Esophagus muscularis mucosa (tissue), 4 donors: ENCODE measurements at regions not wholly inside any gene's neighbourhood (a gene's known extent, or its start where the extent isn't known, plus 50 kb on each side); places are given as distances from the start of the nearest gene placed in this dataset.

Source experiments
- DNase-seq: peaks from one replicate; pipeline ENCODE4 v3.0.0-alpha.2; 2017; ENCODE audit errors: extremely low spot score
- H3K27ac ChIP-seq, 4 donors: fragments of 200-600 bp; sonication (generic); replicated peaks in 1 of 4; 1 replicate in 3 of 4; 2 replicates in 1 of 4; pipeline ENCODE4 v1.5.1; 2016 to 2019; ENCODE audit warnings: mild to moderate bottlenecking in 1 of 4
- H3K27me3 ChIP-seq, 4 donors: fragments of 200-600 bp; sonication (generic); one replicate each; pipeline versions ENCODE4 v1.5.1 to v1.6.0; 2016 to 2019
- H3K36me3 ChIP-seq, 4 donors: fragments of 200-600 bp; sonication (generic); one replicate each; pipeline ENCODE4 v1.5.1; 2016 to 2019
- H3K4me1 ChIP-seq, 4 donors: fragments of 200-600 bp; sonication (generic); one replicate each; pipeline ENCODE4 v1.5.1; 2016 to 2019
- H3K4me3 ChIP-seq, 4 donors: fragments of 200-600 bp; sonication (generic); 1 replicate in 2 of 4; 2 replicates in 2 of 4; pipeline ENCODE4 v1.5.1; 2016 to 2019; ENCODE audit warnings: mild to moderate bottlenecking in 4 of 4, moderate library complexity in 1 of 4
- H3K9me3 ChIP-seq, 4 donors: fragments of 200-600 bp; sonication (generic); 1 replicate in 3 of 4; 2 replicates in 1 of 4; pipeline ENCODE4 v1.5.1; 2016 to 2019
- CTCF ChIP-seq, 3 experiments: fragments of 200-600 bp in 2 of 3; fragments of 450-650 bp in 1 of 3; sonication (generic) in 2 of 3; IDR thresholded peaks; one replicate each; pipeline ENCODE4 v1.5.1; 2017 to 2019; ENCODE audit warnings: antibody characterized with exemption in 3 of 3, mild to moderate bottlenecking in 2 of 3, moderate library complexity in 1 of 3
- EP300 ChIP-seq: sonication (generic); formaldehyde crosslinking; IDR thresholded peaks from one replicate; pipeline ENCODE4 v1.6.1; 2017; ENCODE audit warnings: antibody characterized with exemption
- POLR2A ChIP-seq: fragments of 450-650 bp; IDR thresholded peaks from one replicate; pipeline ENCODE4 v1.6.1; 2017; ENCODE audit warnings: antibody characterized with exemption, moderate library complexity, mild to moderate bottlenecking, low read depth
- POLR2AphosphoS5 ChIP-seq, 2 donors: sonication (generic); formaldehyde crosslinking; IDR thresholded peaks; one replicate each; pipeline ENCODE4 v1.6.1; 2017; ENCODE audit warnings: antibody characterized with exemption in 2 of 2
- WGBS: methylation state at CpG from one replicate; pipeline ENCODE4 v1.1.5; 2018; 5-methylcytosine and 5-hydroxymethylcytosine counted together
- intact Hi-C: fragments of 100-400 bp; cut with DNase I; formaldehyde crosslinking; loops from one replicate; pipeline ENCODE4 v1.15.1; 2023

DNA sequence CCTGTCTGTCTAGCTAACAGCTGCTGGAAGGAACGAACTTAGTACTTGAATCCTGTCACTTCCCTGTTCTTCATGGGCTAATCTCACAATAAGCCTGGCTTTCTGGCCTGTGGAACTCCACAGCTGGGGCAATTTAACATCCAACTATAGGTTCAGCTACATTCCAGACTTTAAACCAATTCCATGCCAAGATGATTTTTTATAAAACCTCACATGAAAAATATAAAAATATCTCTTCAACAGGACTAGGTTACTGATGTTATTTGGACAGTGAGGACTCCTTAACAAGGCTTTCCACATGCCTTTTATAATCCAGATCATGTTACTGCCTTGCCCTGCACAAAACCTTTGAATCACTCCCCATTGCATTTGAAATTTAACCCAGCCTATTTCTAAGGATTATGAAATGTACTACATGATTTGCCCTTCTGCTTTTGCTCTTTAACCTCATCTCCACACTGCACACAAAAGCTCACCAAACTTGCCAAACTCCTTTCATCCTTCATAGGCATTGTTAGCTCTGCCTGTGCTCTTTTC is 863.2 kb upstream of the CHAC2 start:
- Histone ChIP-seq H3K9me3 (peaks cover 0 to 4% (median 0%) of the 10 kb centered on the region in 4 donors), H3K27ac (no peak overlapping the region), H3K36me3 (no peaks in the 10 kb centered on the region), H3K27me3 (no peaks in the 10 kb centered on the region), H3K4me1 (no peaks in the 10 kb centered on the region), H3K4me3 (no peak overlapping the region)
- no peak for TF ChIP-seq POLR2A
- TF ChIP-seq CTCF (IDR thresholded peaks at IDR 0.05), result no peak
- no peak for TF ChIP-seq EP300
- no peak for TF ChIP-seq POLR2AphosphoS5 (IDR thresholded peaks at IDR 0.05)
- no peak for DNase-seq
- intact Hi-C loops, result no loop called here
- 50% methylated on average over 1 of the region's 1 CpG for WGBS

GRCh38 chr2:52897511-52898044 is 870.0 kb upstream of the CHAC2 start:
- Histone ChIP-seq H3K27me3 (no peaks in the 10 kb centered on the region), H3K9me3 (peaks cover 0 to 14% (median 5%) of the 10 kb centered on the region in 4 donors), H3K27ac (no peak overlapping the region), H3K36me3 (no peaks in the 10 kb centered on the region), H3K4me3 (no peak overlapping the region), H3K4me1 (no peaks in the 10 kb centered on the region)
- 75% methylated on average over 2 of the region's 2 CpGs for WGBS
- TF ChIP-seq CTCF (IDR thresholded peaks at IDR 0.05) (no peak), EP300 (no peak), POLR2AphosphoS5 (IDR thresholded peaks at IDR 0.05) (no peak), POLR2A (no peak)
- intact Hi-C loops, result no loop called here
- no peak for DNase-seq

DNA sequence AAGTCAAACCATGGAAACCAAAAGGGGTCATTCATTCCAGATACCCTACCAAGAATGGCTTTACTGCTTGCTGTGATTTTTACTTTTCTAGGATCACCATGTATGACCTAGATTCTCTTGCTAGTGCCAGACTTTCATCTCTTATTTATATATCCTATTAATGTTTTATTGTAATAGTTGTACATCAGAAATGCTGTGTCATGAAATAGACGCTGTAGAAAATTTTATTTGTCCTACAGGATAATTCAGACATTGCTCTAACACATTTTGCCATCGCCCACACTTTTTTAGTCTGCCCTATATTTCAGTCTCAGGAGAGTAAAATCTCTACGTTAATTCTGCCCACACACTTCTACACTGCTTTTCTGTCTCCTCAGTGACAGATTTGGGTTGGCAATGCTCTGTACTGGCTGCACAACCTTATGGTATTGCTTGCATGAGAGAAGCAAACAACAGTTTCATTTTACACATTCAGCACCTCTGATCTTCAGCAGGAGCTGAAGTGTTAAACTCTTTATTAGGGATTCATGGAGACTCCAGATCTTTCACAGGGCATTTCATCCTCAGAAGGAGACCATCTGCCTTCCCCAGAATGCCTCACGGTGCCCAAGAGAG is 871.8 kb upstream of the CHAC2 start:
- no peaks in the 10 kb centered on the region for H3K27me3 ChIP-seq
- no peak for DNase-seq
- TF ChIP-seq POLR2AphosphoS5 (IDR thresholded peaks at IDR 0.05), result no peak
- TF ChIP-seq CTCF (IDR thresholded peaks at IDR 0.05), result no peak
- no peak for TF ChIP-seq EP300
- no peak for TF ChIP-seq POLR2A
- no peak overlapping the region for H3K27ac ChIP-seq
- 58% methylated on average over 4 of the region's 4 CpGs for WGBS
- no peaks in the 10 kb centered on the region for H3K36me3 ChIP-seq
- no peak overlapping the region for H3K4me3 ChIP-seq
- peaks cover 0 to 18% (median 10%) of the 10 kb centered on the region in 4 donors for H3K9me3 ChIP-seq
- intact Hi-C loops, result no loop called here
- no peaks in the 10 kb centered on the region for H3K4me1 ChIP-seq

DNA sequence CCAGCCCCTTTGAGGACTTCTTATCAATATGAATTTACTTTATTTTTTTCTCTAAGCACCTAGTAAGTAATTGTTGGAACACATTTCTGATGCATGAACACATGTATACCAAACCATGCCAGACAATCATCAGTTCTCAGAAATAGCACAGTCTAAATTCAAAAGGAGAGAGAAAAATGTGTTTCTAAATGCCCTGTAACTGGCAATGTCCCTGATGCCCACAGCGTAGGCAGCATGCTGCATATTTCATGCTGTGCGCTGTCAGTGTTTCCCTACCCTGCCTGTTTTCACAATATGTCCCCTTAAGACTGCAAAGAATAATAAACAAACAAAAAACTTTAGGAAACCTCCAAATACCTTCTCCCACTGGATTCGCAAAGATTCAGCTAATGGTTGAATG is 881.0 kb upstream of the CHAC2 start:
- peaks cover 0 to 3% (median 1%) of the 10 kb centered on the region in 4 donors for H3K9me3 ChIP-seq
- no peaks in the 10 kb centered on the region for H3K36me3 ChIP-seq
- intact Hi-C loops, result no loop called here
- TF ChIP-seq POLR2A (no peak), CTCF (IDR thresholded peaks at IDR 0.05) (no peak), EP300 (no peak), POLR2AphosphoS5 (IDR thresholded peaks at IDR 0.05) (no peak)
- no peak for DNase-seq
- no peaks in the 10 kb centered on the region for H3K27me3 ChIP-seq
- H3K4me1 ChIP-seq, result no peaks in the 10 kb centered on the region
- no peak overlapping the region for H3K27ac ChIP-seq
- H3K4me3 ChIP-seq, result no peak overlapping the region
- WGBS, result 73% methylated on average over 3 of the region's 3 CpGs
